Neural cell (in vitro differentiated cells): ENCODE measurements at regions not wholly inside any gene's neighbourhood (a gene's known extent, or its start where the extent isn't known, plus 50 kb on each side); places are given as distances from the start of the nearest gene placed in this dataset.

Experiments used
- H2AFZ ChIP-seq: fragments of 200-600, 300-800 bp; sonication (generic), shearing (Covaris generic); 2 replicates; pipeline ENCODE4 v1.6.0; 2014; ENCODE audit warnings: low read depth, mild to moderate bottlenecking, antibody characterized with exemption, low read length, moderate library complexity
- H3F3A ChIP-seq: fragments of 200-600 bp; shearing (Covaris generic); 2 replicates; pipeline ENCODE4 v1.6.1; 2016; ENCODE audit warnings: mild to moderate bottlenecking, moderate library complexity, mixed read lengths, antibody characterized with exemption, low read length; ENCODE audit not compliant: insufficient read depth, poor library complexity, severe bottlenecking
- H3K27ac ChIP-seq: fragments of 200-600, 300-800 bp; sonication (generic), shearing (Covaris generic); 2 replicates; pipeline ENCODE4 v1.5.1; 2014; ENCODE audit warnings: mild to moderate bottlenecking, low read length, moderate library complexity
- H3K27me3 ChIP-seq: fragments of 300-800, 200-600 bp; sonication (generic), shearing (Covaris generic); 2 replicates; pipeline ENCODE4 v1.6.0; 2014; ENCODE audit warnings: mild to moderate bottlenecking, low read depth, low read length, moderate library complexity; ENCODE audit not compliant: insufficient read depth
- H3K36me3 ChIP-seq: fragments of 300-800, 200-600 bp; sonication (generic), shearing (Covaris generic); 2 replicates; pipeline ENCODE4 v1.5.1; 2014; ENCODE audit warnings: mild to moderate bottlenecking, antibody characterized with exemption, low read length, moderate library complexity; ENCODE audit not compliant: insufficient read depth
- H3K4me2 ChIP-seq: fragments of 300-800, 200-600 bp; sonication (generic), shearing (Covaris generic); 2 replicates; pipeline ENCODE4 v1.6.0; 2014; ENCODE audit warnings: mild to moderate bottlenecking, low read length
- H3K4me3 ChIP-seq: fragments of 300-800, 200-600 bp; sonication (generic), shearing (Covaris generic); 2 replicates; pipeline ENCODE4 v1.5.1; 2014; ENCODE audit warnings: mild to moderate bottlenecking, low read length, moderate library complexity
- H3K79me2 ChIP-seq: fragments of 200-600 bp; shearing (Covaris generic); replicated peaks from 2 replicates; pipeline ENCODE4 v1.6.0; 2014; ENCODE audit warnings: mild to moderate bottlenecking, low read length, moderate library complexity; ENCODE audit not compliant: insufficient read depth
- H3K9ac ChIP-seq: fragments of 300-800, 200-600 bp; sonication (generic), shearing (Covaris generic); 2 replicates; pipeline ENCODE4 v1.6.1; 2016; ENCODE audit warnings: mild to moderate bottlenecking, low read length, mixed read lengths
- H3K9me2 ChIP-seq: fragments of 200-600 bp; shearing (Covaris generic); 2 replicates; pipeline ENCODE4 v1.6.1; 2016; ENCODE audit warnings: mild to moderate bottlenecking, low read length, mixed read lengths; ENCODE audit not compliant: insufficient read depth
- H3K9me3 ChIP-seq: fragments of 200-600, 300-800 bp; sonication (generic), shearing (Covaris generic); 2 replicates; pipeline ENCODE4 v1.6.1; 2016; ENCODE audit warnings: mild to moderate bottlenecking, mixed run types, low read length, moderate library complexity, mixed read lengths
- H4K20me1 ChIP-seq: fragments of 200-600 bp; shearing (Covaris generic); 2 replicates; pipeline ENCODE4 v1.6.1; 2016; ENCODE audit warnings: mild to moderate bottlenecking, mixed run types; ENCODE audit not compliant: insufficient read depth
- CTCF ChIP-seq: fragments of 450-650 bp; IDR thresholded peaks from 2 replicates; pipeline ENCODE4 v1.5.1; 2014; ENCODE audit warnings: antibody characterized with exemption, mild to moderate bottlenecking, moderate library complexity; ENCODE audit not compliant: poor library complexity, severe bottlenecking
- EP300 ChIP-seq: fragments of 450-650 bp; conservative IDR thresholded peaks from 2 replicates; pipeline ENCODE4 v1.6.1; 2014; ENCODE audit warnings: antibody characterized with exemption, mild to moderate bottlenecking, moderate library complexity; ENCODE audit not compliant: poor library complexity, severe bottlenecking
- EZH2 ChIP-seq: fragments of 200-600, 300-800 bp; shearing (Covaris generic), sonication (generic); IDR thresholded peaks from 2 replicates; pipeline ENCODE4 v1.6.1; 2014; ENCODE audit warnings: antibody characterized with exemption, low read length, borderline replicate concordance, mild to moderate bottlenecking; ENCODE audit not compliant: insufficient read depth, poor library complexity, severe bottlenecking
- MXI1 ChIP-seq: fragments of 450-650 bp; conservative IDR thresholded peaks from 2 replicates; pipeline ENCODE4 v1.6.1; 2014; ENCODE audit warnings: antibody characterized with exemption, mild to moderate bottlenecking; ENCODE audit not compliant: poor library complexity, severe bottlenecking
- POLR2AphosphoS5 ChIP-seq: IDR thresholded peaks from 2 replicates; pipeline ENCODE4 v1.6.1; 2012
- RAD21 ChIP-seq: fragments of 450-650 bp; conservative IDR thresholded peaks from 2 replicates; pipeline ENCODE4 v1.6.1; 2014; ENCODE audit warnings: antibody characterized with exemption, mild to moderate bottlenecking, moderate library complexity
- REST ChIP-seq: IDR thresholded peaks from 2 replicates; pipeline ENCODE4 v1.6.1; 2012; ENCODE audit warnings: borderline replicate concordance
- SMC3 ChIP-seq: fragments of 450-650 bp; conservative IDR thresholded peaks from 2 replicates; pipeline ENCODE4 v1.6.1; 2014; ENCODE audit warnings: antibody characterized with exemption, mild to moderate bottlenecking, moderate library complexity; ENCODE audit not compliant: poor library complexity
- TAF1 ChIP-seq: IDR thresholded peaks from 2 replicates; pipeline ENCODE4 v1.6.1; 2012; ENCODE audit warnings: low read depth

- H3K27ac ChIP-seq: no peak overlapping the region
- H2AFZ ChIP-seq: no peak overlapping the region
- H3K4me3 ChIP-seq: no peak overlapping the region
- H3K9me3 ChIP-seq: no peaks in the 10 kb centered on the region
- no peaks in the 10 kb centered on the region for H3K9me2 ChIP-seq
- H3K27me3 ChIP-seq: no peaks in the 10 kb centered on the region
- H3F3A ChIP-seq: no peaks in the 10 kb centered on the region
- H3K79me2 ChIP-seq: no peaks in the 10 kb centered on the region
- H3K36me3 ChIP-seq: no peaks in the 10 kb centered on the region
- no peak overlapping the region for H3K4me2 ChIP-seq
- no peak overlapping the region for H3K9ac ChIP-seq
- H4K20me1 ChIP-seq: no peaks in the 10 kb centered on the region
- no peak for TF ChIP-seq POLR2AphosphoS5
Measured at GRCh38 chr19:31991984-31992655, 353.3 kb upstream of the ZNF507 start.

- Histone ChIP-seq H3K9ac (no peak overlapping the region), H4K20me1 (no peaks in the 10 kb centered on the region), H3K9me3 (no peaks in the 10 kb centered on the region), H3K79me2 (no peaks in the 10 kb centered on the region), H2AFZ (no peak overlapping the region), H3K4me2 (no peak overlapping the region), H3K27ac (no peak overlapping the region), H3K36me3 (no peaks in the 10 kb centered on the region), H3K4me3 (no peak overlapping the region), H3K27me3 (no peaks in the 10 kb centered on the region), H3K9me2 (no peaks in the 10 kb centered on the region), H3F3A (no peaks in the 10 kb centered on the region)
- no peak for TF ChIP-seq CTCF
- no peak for TF ChIP-seq MXI1
- no peak for TF ChIP-seq TAF1
- TF ChIP-seq EZH2: no peak
- TF ChIP-seq EP300: no peak
- no peak for TF ChIP-seq SMC3
- no peak for TF ChIP-seq REST
- TF ChIP-seq POLR2AphosphoS5: no peak
- TF ChIP-seq RAD21: no peak
Measured at GRCh38 chr19:31992750-31993149, 352.7 kb upstream of the ZNF507 start.
